IMR-90 (cell line): ENCODE measurements at regions not wholly inside any gene's neighbourhood (a gene's known extent, or its start where the extent isn't known, plus 50 kb on each side); places are given as distances from the start of the nearest gene placed in this dataset.

Source experiments
- ATAC-seq: fragments of 200-7000 bp; cut with Tn5 transposase; 2 replicates; pipeline ENCODE4 v1.9.1; 2020; ENCODE audit warnings: low read depth, mild to moderate bottlenecking, moderate library complexity
- BruUV-seq: library from RNA; stranded (reverse); fragments of 400-500 nt; replicated peaks from 2 replicates; lab custom pipeline; 2021; lab: Mats Ljungman, UMichigan
- CTCF ChIA-PET: fragments of 300-600 bp; formaldehyde crosslinking; extraction: SDS; loops from one replicate; lab custom pipeline; 2021; ENCODE audit warnings: antibody characterized with exemption; lab: Yijun Ruan, JAX
- POLR2A ChIA-PET: fragments of 300-600 bp; sonication (Branson Sonifier 250); formaldehyde crosslinking; loops from one replicate; lab custom pipeline; 2022; ENCODE audit warnings: antibody characterized with exemption; ENCODE audit not compliant: unreplicated experiment; lab: Charles Lee
- DNase-seq: peaks from one replicate; pipeline ENCODE4 v3.0.0; 2013
- H2AFZ ChIP-seq: replicated peaks from 2 replicates; pipeline ENCODE3; 2013; ENCODE audit warnings: low read length, mild to moderate bottlenecking; ENCODE audit not compliant: poor library complexity
- H2AK5ac ChIP-seq: 2 replicates; pipeline ENCODE4 v1.6.1; 2013; ENCODE audit warnings: low read depth, low read length, inconsistent platforms
- H2AK9ac ChIP-seq: replicated peaks from 2 replicates; pipeline ENCODE3; 2013; ENCODE audit warnings: mild to moderate bottlenecking, low read depth, low read length, moderate library complexity; ENCODE audit not compliant: poor library complexity
- H2BK120ac ChIP-seq: 2 replicates; pipeline ENCODE4 v1.6.1; 2013; ENCODE audit warnings: low read depth, low read length, inconsistent platforms
- H2BK15ac ChIP-seq: 3 replicates; pipeline ENCODE4 v1.6.1; 2013; ENCODE audit warnings: low read depth, low read length, inconsistent platforms
- H2BK20ac ChIP-seq: 2 replicates; pipeline ENCODE4 v1.6.1; 2013; ENCODE audit warnings: low read depth, mild to moderate bottlenecking, inconsistent platforms, low read length, moderate library complexity
- H2BK5ac ChIP-seq: 2 replicates; pipeline ENCODE4 v1.6.1; 2013; ENCODE audit warnings: mild to moderate bottlenecking, low read depth, low read length, inconsistent platforms; ENCODE audit not compliant: poor library complexity, severe bottlenecking
- H3K14ac ChIP-seq: replicated peaks from 2 replicates; pipeline ENCODE4 v1.6.1; 2013; ENCODE audit warnings: low read depth, low read length, inconsistent platforms
- H3K18ac ChIP-seq: 2 replicates; pipeline ENCODE4 v1.6.1; 2013; ENCODE audit warnings: low read depth, low read length, control low read depth
- H3K23ac ChIP-seq: 2 replicates; pipeline ENCODE4 v1.6.1; 2013; ENCODE audit warnings: low read depth, low read length, inconsistent platforms
- H3K27ac ChIP-seq: 2 replicates; pipeline ENCODE4 v1.5.1; 2013; ENCODE audit warnings: mild to moderate bottlenecking, control low read depth, low read length; ENCODE audit not compliant: insufficient read depth
- H3K27me3 ChIP-seq: 2 replicates; pipeline ENCODE4 v1.6.1; 2013; ENCODE audit warnings: low read length; ENCODE audit not compliant: control insufficient read depth, insufficient read depth
- H3K36me3 ChIP-seq: 2 replicates; pipeline ENCODE4 v1.6.1; 2013; ENCODE audit warnings: low read length, mixed read lengths; ENCODE audit not compliant: control insufficient read depth, insufficient read depth
- H3K4ac ChIP-seq: 2 replicates; pipeline ENCODE4 v1.6.1; 2013; ENCODE audit warnings: low read depth, low read length, inconsistent platforms
- H3K4me1 ChIP-seq: 2 replicates; pipeline ENCODE4 v1.6.1; 2013; ENCODE audit warnings: low read length, mixed read lengths; ENCODE audit not compliant: control insufficient read depth, insufficient read depth
- H3K4me2 ChIP-seq: 2 replicates; pipeline ENCODE4 v1.6.1; 2013; ENCODE audit warnings: low read depth, mild to moderate bottlenecking, control low read depth, low read length, moderate library complexity
- H3K4me3 ChIP-seq: 2 replicates; pipeline ENCODE4 v1.5.1; 2013; ENCODE audit warnings: low read depth, mild to moderate bottlenecking, control low read depth, low read length, moderate library complexity; ENCODE audit not compliant: insufficient read depth
- H3K56ac ChIP-seq: 2 replicates; pipeline ENCODE4 v1.6.1; 2013; ENCODE audit warnings: low read length, inconsistent platforms; ENCODE audit not compliant: insufficient read depth; ENCODE audit errors: extremely low read depth
- H3K79me1 ChIP-seq, 2 experiments: 2 replicates each; pipeline ENCODE4 v1.6.1; 2013; ENCODE audit warnings: low read length in 2 of 2, inconsistent platforms in 1 of 2, low read depth in 1 of 2
- H3K9ac ChIP-seq: 2 replicates; pipeline ENCODE4 v1.6.1; 2013; ENCODE audit warnings: low read depth, low read length, control low read depth
- H3K9me1 ChIP-seq: 2 replicates; pipeline ENCODE4 v1.6.1; 2013; ENCODE audit warnings: low read length, inconsistent platforms; ENCODE audit not compliant: insufficient read depth
- H3K9me3 ChIP-seq: 2 replicates; pipeline ENCODE4 v1.6.1; 2013; ENCODE audit warnings: low read length; ENCODE audit not compliant: control insufficient read depth, insufficient read depth
- H4K20me1 ChIP-seq: 2 replicates; pipeline ENCODE4 v1.6.1; 2013; ENCODE audit warnings: low read length, inconsistent platforms; ENCODE audit not compliant: insufficient read depth
- H4K5ac ChIP-seq: 2 replicates; pipeline ENCODE4 v1.6.1; 2013; ENCODE audit warnings: mild to moderate bottlenecking, low read depth, low read length, control low read depth
- H4K8ac ChIP-seq, 2 experiments: 2 replicates each; pipeline ENCODE4 v1.6.1; 2013; ENCODE audit warnings: low read depth in 2 of 2, low read length in 2 of 2, control low read depth in 1 of 2, inconsistent platforms in 1 of 2
- H4K91ac ChIP-seq: 2 replicates; pipeline ENCODE4 v1.6.1; 2013; ENCODE audit warnings: low read depth, low read length, inconsistent platforms; ENCODE audit not compliant: insufficient read depth
- FOS ChIP-seq: fragments of 150-350 bp; IDR thresholded peaks from 2 replicates; pipeline ENCODE4 v1.6.1; 2016; ENCODE audit warnings: low read depth, low read length
- MAZ ChIP-seq: IDR thresholded peaks from 2 replicates; pipeline ENCODE4 v1.6.1; 2012; ENCODE audit warnings: low read depth, mild to moderate bottlenecking, low read length, improper control_type of control experiment, moderate library complexity, borderline replicate concordance
- MXI1 ChIP-seq: IDR thresholded peaks from 2 replicates; pipeline ENCODE4 v1.6.1; 2012; ENCODE audit warnings: low read depth, mild to moderate bottlenecking, low read length, moderate library complexity, borderline replicate concordance
- RAD21 ChIP-seq: IDR thresholded peaks from 2 replicates; pipeline ENCODE4 v1.6.1; 2012; ENCODE audit warnings: low read length, improper control_type of control experiment
- SMC3 ChIP-seq: fragments of 150-350 bp; IDR thresholded peaks from 2 replicates; pipeline ENCODE4 v1.6.1; 2016; ENCODE audit warnings: low read depth, mild to moderate bottlenecking, antibody characterized with exemption, low read length, moderate library complexity
- WGBS, 2 experiments: methylation state at CpG; one replicate each; pipeline versions ENCODE4 v1.1.5 to v1.1.7; 2013; ENCODE audit warnings: missing lambda C conversion rate in 2 of 2; ENCODE audit not compliant: insufficient read length in 1 of 2; ENCODE audit errors: extremely low coverage in 2 of 2; 5-methylcytosine and 5-hydroxymethylcytosine counted together
- dilution Hi-C: fragments of 300-500 bp; cut with HindIII; formaldehyde crosslinking; loops from one replicate; pipeline ENCODE4 v1.14.3; 2018; ENCODE audit warnings: low sequenced_read_pairs; ENCODE audit not compliant: unreplicated experiment
- in situ Hi-C: fragments of 300-500 bp; cut with MboI; formaldehyde crosslinking; loops from 3 replicates; pipeline ENCODE4 v1.14.3; 2019; ENCODE audit warnings: low sequenced_read_pairs, inconsistent platforms, mixed read lengths
- intact Hi-C: fragments of 100-400 bp; cut with micrococcal nuclease; formaldehyde crosslinking; loops from 2 replicates; pipeline ENCODE4 v1.10.0; 2022
- TF ChIP-seq, protein P1 (sequence below): fragments of 150-350 bp; IDR thresholded peaks from 2 replicates; pipeline ENCODE4 v1.6.1; 2016; ENCODE audit warnings: low read depth, mild to moderate bottlenecking, low read length, moderate library complexity, borderline replicate concordance

DNA sequence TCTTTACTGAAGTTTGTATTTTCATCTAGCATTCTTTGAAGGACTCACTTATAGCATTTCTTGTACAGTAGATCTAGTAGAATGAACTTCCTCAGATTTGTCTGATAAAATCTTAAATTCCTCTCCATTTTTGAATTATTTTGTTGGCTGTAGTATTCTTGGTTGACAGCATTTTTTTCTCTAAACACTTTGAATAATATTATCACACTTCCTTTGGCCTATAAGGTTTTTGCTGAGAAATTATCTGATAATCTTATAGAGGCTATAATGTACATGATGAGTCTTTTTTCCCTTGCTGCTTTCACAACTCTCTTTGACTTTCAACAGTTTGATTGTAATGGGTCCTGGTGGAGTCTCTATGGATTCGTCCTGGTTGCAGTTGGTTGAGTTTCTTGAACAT, 169.5 kb downstream of the NOL4 start:
- Histone ChIP-seq H3K9me3 (no peaks in the 10 kb centered on the region), H3K27ac (no peak overlapping the region), H3K4me1 (no peaks in the 10 kb centered on the region), H2AK5ac (no peak overlapping the region), H2BK5ac (no peak overlapping the region), H4K8ac (no peak overlapping the region), H2BK20ac (no peak overlapping the region), H2BK15ac (no peak overlapping the region), H2AK9ac (no peak overlapping the region), H3K27me3 (no peaks in the 10 kb centered on the region), H4K20me1 (no peaks in the 10 kb centered on the region), H3K9ac (no peak overlapping the region), H3K23ac (no peak overlapping the region), H2BK120ac (no peak overlapping the region), H3K4me3 (no peak overlapping the region), H3K9me1 (no peaks in the 10 kb centered on the region), H3K18ac (no peak overlapping the region), H4K5ac (no peak overlapping the region), H3K36me3 (no peaks in the 10 kb centered on the region), H3K14ac (no peak overlapping the region), H2AFZ (no peak overlapping the region), H3K4me2 (no peak overlapping the region), H3K56ac (no peak overlapping the region), H3K79me1 (no peaks in the 10 kb centered on the region), H3K4ac (no peak overlapping the region), H4K91ac (no peak overlapping the region)
- ChIA-PET POLR2A (no interaction called here), CTCF (no interaction called here)
- no CpG with 5 or more reads among the region's 1 CpG for WGBS, 2 experiments
- DNase-seq (no peak), ATAC-seq (no peak)
- in situ Hi-C loops (no loop called here), intact Hi-C loops (no loop called here), dilution Hi-C loops (no loop called here)
- no peak for TF ChIP-seq MAZ
- no peak for TF ChIP-seq SMC3
- TF ChIP-seq, protein P1, sequence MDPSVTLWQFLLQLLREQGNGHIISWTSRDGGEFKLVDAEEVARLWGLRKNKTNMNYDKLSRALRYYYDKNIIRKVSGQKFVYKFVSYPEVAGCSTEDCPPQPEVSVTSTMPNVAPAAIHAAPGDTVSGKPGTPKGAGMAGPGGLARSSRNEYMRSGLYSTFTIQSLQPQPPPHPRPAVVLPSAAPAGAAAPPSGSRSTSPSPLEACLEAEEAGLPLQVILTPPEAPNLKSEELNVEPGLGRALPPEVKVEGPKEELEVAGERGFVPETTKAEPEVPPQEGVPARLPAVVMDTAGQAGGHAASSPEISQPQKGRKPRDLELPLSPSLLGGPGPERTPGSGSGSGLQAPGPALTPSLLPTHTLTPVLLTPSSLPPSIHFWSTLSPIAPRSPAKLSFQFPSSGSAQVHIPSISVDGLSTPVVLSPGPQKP: no peak
- TF ChIP-seq FOS: no peak
- TF ChIP-seq MXI1: no peak
- TF ChIP-seq RAD21: no peak
- BruUV-seq: no TSS peak
